ENCODE measurements at regions not wholly inside any gene's neighbourhood (a gene's known extent, or its start where the extent isn't known, plus 50 kb on each side); places are given as distances from the start of the nearest gene placed in this dataset.

GRCh38 chr12:89126712-89127111, 225.6 kb downstream of the DUSP6 start:
- TF ChIP-seq EZH2 (IDR thresholded peaks at IDR 0.05) (no peak), CTCF (IDR thresholded peaks at IDR 0.05) (no peak), EZH2phosphoT487 (IDR thresholded peaks at IDR 0.05) (no peak)
